Superior temporal gyrus (tissue), 1 donor: ENCODE measurements at regions not wholly inside any gene's neighbourhood (a gene's known extent, or its start where the extent isn't known, plus 50 kb on each side); places are given as distances from the start of the nearest gene placed in this dataset.
"Not testable (repeated sequence)": the region's sequence is repeated elsewhere in the genome, so short reads cannot be mapped to it uniquely, and the experiment has no call there.

Source experiments
- DNase-seq: peaks from one replicate; pipeline ENCODE4 v3.0.0-alpha.2; 2016; ENCODE audit errors: extremely low spot score

DNA sequence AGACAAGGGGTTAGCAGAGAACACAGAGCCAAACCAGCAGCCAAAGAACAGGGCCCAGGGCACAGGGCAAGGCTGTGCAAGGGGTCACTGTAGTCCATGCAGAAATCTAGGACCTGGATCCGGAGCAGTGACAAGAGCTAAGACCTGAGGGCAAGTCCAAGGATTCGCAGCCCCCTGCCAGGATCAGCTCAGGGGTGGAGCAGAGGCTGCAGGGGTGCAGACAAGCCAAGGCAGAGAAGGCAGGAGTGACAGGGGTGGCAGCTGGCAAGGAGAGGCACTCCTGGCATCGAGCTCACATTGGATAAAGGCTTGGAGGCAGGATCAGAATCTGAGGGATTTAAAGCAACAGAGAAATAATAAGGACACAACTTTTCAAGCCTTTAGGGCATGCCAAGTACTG, 80.7 kb upstream of the NANOS1 start:
- no peak for DNase-seq

GRCh38 chr10:118950190-118950680, 79.3 kb upstream of the NANOS1 start:
- DNase-seq, result no peak

DNA sequence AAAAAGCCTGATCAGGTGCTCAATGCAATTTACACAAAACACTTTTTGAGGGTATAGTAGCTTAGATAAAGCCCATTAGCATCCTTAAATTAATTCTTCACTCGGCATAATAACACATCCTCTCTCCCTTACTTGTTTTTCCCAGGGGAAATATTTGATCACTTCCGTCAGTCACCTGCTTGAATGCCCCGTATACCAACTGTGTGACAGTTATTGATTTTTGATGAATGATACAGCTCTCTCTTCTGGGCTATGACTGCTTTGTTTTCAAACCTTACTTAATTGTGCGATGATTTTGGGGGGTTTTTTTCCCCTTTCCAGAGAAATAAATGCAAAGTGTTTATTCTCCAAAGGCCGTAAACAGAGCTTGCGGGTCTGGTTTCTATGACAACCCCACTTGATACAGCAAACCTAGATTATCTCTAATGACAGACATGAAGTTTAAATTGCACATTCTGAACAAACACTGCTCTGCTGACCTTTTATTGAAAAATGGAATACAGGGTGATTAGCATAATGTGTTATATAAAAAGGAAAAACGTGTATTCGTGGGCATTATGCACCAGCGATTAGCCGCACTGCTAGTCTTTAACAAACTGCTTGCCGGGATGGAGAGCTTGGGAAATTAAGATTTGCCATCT, 78.4 kb upstream of the NANOS1 start:
- no peak for DNase-seq

GRCh38 chr10:118952493-118953295, 76.8 kb upstream of the NANOS1 start:
- DNase-seq, result no peak

- peak; percentile 67 for DNase-seq
Measured at GRCh38 chr10:118953598-118954393, 75.7 kb upstream of the NANOS1 start.

GRCh38 chr10:118955531-118955930, 74.0 kb upstream of the NANOS1 start:
- no peak for DNase-seq

DNA sequence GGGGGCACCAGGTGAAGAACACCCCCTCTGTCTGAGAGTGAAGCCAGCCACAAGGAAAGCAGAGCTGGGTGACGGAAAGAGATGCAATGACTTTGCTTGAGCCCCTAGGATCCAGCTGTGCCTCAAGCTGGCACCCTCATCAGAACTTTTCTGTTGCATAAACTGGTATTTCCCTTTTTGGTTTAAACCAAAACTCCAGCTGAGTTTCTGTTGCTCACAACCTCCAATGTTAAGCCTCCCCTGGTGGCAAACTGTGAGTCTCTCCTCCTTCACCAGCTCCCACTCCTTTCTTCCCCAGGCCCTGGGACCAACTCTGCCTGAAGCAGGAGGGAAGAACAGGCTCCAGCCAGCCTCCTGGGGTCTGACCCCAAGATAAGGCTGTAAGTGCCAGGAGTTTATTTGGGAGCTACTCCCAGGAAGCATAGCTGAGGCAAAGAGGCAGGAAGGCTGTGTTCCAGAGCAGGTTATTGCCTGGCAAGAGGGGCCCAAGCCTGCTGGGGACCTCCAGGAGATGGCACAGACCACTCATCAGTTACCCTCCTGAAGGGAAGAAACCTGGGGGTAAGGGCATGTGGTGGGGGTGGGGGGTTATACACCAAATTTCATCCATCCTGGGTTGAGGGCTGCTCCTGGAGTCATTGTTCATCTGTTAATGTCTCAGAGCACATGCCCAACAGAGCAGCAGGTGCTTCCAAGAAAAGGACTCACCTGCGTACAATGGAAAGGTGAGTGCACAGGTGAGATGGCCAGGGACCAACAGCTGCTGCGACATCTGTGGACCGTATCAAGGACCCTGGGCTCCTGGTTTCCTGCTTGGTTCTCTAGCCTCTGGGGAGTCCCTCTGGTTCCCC, 73.3 kb upstream of the NANOS1 start:
- DNase-seq, result no peak

DNA sequence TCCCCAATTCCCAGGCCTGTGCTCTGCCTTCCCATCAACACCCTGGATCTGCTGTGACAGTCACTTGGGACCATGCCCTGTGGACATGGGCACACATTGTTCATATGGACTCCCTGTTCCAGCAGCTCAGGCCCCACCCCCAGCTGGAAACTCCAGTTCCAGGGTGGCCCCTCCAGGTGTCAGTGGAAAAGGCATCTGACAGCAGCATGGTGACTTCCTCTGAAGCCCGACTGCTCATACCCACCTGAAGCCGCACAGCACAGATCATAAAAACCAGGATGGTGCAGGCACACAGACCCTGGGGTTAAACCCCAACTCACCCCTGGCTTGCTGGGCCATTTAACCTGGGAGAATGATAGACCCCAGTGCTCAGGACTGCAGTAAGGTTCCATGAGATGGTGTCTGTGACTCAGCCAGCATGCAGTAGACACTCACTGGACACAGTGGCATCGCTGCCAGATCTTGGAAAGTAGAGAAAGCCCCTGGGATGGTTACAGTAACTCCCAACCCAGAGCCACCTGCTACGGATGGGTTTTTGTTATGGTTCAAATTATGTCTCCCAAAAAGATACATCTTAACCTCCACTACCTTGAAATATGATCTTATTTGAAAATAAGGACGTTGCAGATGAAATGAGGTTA, 72.6 kb upstream of the NANOS1 start:
- no peak for DNase-seq

- DNase-seq, result no peak
Measured at GRCh38 chr10:118957443-118957825, 72.1 kb upstream of the NANOS1 start.

GRCh38 chr10:118957966-118958365, 71.5 kb upstream of the NANOS1 start:
- no peak for DNase-seq

GRCh38 chr10:118958559-118958958, 71.0 kb upstream of the NANOS1 start:
- DNase-seq, result no peak

DNA sequence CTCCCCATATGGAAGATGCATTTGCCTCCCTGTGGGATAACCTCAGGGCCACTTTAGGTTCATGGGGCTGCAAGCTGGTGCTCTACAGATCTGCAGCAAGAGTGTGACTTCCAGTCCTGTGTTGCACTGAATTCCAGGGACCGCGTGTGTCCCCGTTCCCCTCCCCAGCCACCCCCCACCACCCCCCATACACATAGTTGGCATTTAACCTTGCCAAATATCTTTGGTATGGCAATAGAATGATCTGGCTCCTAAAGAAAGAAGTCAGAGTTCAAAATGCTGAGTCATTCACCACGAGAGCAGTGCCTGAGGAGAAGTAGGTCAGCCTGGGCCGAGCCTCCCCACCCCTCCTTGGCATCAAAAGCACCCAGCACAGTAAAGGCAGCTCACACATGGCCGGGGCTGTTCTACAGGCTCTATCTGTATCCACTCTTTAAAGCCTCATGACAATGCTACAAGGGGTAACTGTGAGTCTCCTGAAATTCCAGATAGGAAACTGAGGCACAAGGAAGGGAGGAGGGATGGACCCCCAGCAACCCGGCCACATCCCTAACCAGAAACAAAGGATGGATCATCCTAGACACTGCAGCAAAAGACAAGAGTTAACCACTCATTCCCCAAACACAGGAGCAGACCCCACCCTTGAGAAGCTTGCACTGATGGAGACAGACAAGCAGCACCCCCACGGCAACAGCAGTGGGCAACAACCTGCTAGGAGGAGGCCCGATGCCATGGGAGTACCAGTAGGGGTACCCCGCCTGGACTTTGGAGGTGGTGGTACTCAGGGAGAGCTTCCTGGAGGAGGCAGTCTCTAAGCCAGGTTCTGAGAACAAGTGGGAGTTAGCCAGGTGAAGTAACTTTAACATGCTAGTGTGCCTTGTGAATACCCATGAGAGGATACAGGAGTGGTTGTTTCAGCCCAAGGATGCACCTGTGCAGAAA, 70.3 kb upstream of the NANOS1 start:
- DNase-seq, result no peak

- no peak for DNase-seq
Measured at GRCh38 chr10:118960157-118961090, 69.1 kb upstream of the NANOS1 start.

- no peak for DNase-seq
Measured at GRCh38 chr10:118961436-118961835, 68.1 kb upstream of the NANOS1 start.

GRCh38 chr10:118962331-118962868, 67.1 kb upstream of the NANOS1 start:
- not testable (repeated sequence) for DNase-seq

DNA sequence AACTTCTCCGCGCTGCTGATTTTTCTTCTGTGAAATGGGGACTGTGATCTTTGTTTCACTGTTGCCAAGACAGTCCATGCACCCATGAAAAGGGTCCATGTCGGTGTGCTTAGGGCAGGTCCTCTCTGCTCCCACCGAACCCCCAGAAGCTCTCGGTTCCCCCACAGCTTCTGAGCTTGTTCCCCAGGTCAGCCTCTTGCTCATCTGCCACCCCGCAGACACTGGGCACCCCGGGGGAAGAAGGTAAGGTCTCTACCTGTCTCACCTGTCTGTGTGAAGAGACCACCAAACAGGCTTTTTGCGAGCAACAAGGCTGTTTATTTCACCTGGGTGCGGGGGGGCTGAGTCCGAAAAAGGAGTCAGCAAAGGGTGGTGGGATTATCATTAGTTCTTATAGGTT, 66.2 kb upstream of the NANOS1 start:
- no peak for DNase-seq

- DNase-seq, result no peak
Measured at GRCh38 chr10:118963933-118964332, 65.6 kb upstream of the NANOS1 start.

GRCh38 chr10:118964476-118964875, 65.0 kb upstream of the NANOS1 start:
- DNase-seq, result not testable (repeated sequence)
